ENCODE measurements at regions not wholly inside any gene's neighbourhood (a gene's known extent, or its start where the extent isn't known, plus 50 kb on each side); places are given as distances from the start of the nearest gene placed in this dataset.

DNA sequence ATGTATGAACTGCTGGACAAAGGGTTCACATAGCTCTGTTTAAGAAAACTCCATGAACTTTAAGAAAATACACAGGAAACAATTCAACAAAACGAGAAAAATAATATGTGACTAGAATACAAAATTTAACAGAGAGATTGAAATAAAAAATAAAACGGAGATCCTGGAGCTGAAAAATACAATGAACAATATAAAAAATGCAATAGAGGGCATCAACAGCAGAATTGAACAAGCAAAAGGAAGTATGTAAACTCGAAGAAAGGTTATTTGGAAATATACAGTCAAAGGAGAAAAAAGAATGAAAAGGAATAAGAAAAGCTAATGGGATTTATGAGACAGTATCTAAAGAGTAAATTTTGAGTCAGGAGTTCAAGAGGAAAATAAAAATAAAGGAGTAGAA is 163.0 kb upstream of the DACH1 start:
- TF ChIP-seq, protein P1, sequence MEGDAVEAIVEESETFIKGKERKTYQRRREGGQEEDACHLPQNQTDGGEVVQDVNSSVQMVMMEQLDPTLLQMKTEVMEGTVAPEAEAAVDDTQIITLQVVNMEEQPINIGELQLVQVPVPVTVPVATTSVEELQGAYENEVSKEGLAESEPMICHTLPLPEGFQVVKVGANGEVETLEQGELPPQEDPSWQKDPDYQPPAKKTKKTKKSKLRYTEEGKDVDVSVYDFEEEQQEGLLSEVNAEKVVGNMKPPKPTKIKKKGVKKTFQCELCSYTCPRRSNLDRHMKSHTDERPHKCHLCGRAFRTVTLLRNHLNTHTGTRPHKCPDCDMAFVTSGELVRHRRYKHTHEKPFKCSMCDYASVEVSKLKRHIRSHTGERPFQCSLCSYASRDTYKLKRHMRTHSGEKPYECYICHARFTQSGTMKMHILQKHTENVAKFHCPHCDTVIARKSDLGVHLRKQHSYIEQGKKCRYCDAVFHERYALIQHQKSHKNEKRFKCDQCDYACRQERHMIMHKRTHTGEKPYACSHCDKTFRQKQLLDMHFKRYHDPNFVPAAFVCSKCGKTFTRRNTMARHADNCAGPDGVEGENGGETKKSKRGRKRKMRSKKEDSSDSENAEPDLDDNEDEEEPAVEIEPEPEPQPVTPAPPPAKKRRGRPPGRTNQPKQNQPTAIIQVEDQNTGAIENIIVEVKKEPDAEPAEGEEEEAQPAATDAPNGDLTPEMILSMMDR (conservative IDR thresholded peaks at IDR 0.05 in 1 of 2, IDR thresholded peaks at IDR 0.05 in 1 of 2; ENCODE audit: extremely low read depth in 1 of 2, insufficient read depth in 1 of 2, low read depth in 1 of 2, low read length in 2 of 2): no peak
- TF ChIP-seq EZH2 (IDR thresholded peaks at IDR 0.05; ENCODE audit: borderline replicate concordance, low read length): no peak

Measured in mammary epithelial cell (primary cell).